Adrenal gland (tissue), 5 donors: ENCODE measurements at regions not wholly inside any gene's neighbourhood (a gene's known extent, or its start where the extent isn't known, plus 50 kb on each side); places are given as distances from the start of the nearest gene placed in this dataset.

Experiments
- CTCF ChIP-seq, 6 experiments: fragments of 450-650 bp in 4 of 6; fragments of 200-600 bp in 2 of 6; sonication (generic) in 1 of 6; IDR thresholded peaks; 1 replicate in 5 of 6; 2 replicates in 1 of 6; pipeline versions ENCODE4 v1.5.1 to v1.8.0; 2016 to 2021; ENCODE audit warnings: antibody characterized with exemption in 6 of 6, mild to moderate bottlenecking in 2 of 6, moderate library complexity in 1 of 6
- POLR2A ChIP-seq, 2 donors: fragments of 450-650 bp; IDR thresholded peaks; one replicate each; pipeline ENCODE4 v1.6.1; 2017; ENCODE audit warnings: antibody characterized with exemption in 2 of 2, mild to moderate bottlenecking in 2 of 2, moderate library complexity in 1 of 2
- donor health status: DM: no; HTN: no; CAD: no.

- TF ChIP-seq CTCF (IDR thresholded peaks at IDR 0.05) (no peak), POLR2A (IDR thresholded peaks at IDR 0.05) (no peak)
These were observed 2186.5 kb upstream of the ACO1 start for GRCh38 chr9:30197954-30198353.
